Cardiac muscle cell (in vitro differentiated cells and primary cell): ENCODE measurements at regions not wholly inside any gene's neighbourhood (a gene's known extent, or its start where the extent isn't known, plus 50 kb on each side); places are given as distances from the start of the nearest gene placed in this dataset.

ENCODE experiments used
- DNase-seq, 2 donors: peaks; one replicate each; pipeline versions ENCODE4 v3.0.0 to v3.0.0-alpha.2; 2010 to 2017; ENCODE audit warnings: low read depth in 1 of 2, low spot score in 1 of 2
- H3K27ac ChIP-seq: fragments of 200-600 bp; sonication (generic); 2 replicates; pipeline ENCODE4 v1.5.1; 2016
- H3K27me3 ChIP-seq: fragments of 200-600 bp; sonication (generic); 2 replicates; pipeline ENCODE4 v1.6.0; 2016; ENCODE audit warnings: control low read depth
- H3K36me3 ChIP-seq: fragments of 200-600 bp; sonication (generic); 2 replicates; pipeline ENCODE4 v1.5.1; 2016; ENCODE audit warnings: control low read depth
- H3K4me1 ChIP-seq: fragments of 200-600 bp; sonication (generic); 2 replicates; pipeline ENCODE4 v1.8.1; 2017; ENCODE audit warnings: low read depth, mild to moderate bottlenecking, mixed run types
- H3K4me3 ChIP-seq: fragments of 200-600 bp; sonication (generic); 2 replicates; pipeline ENCODE4 v1.5.1; 2016; ENCODE audit warnings: mild to moderate bottlenecking
- H3K9me3 ChIP-seq: fragments of 200-600 bp; sonication (generic); 2 replicates; pipeline ENCODE4 v1.5.1; 2017; ENCODE audit warnings: low read depth, mild to moderate bottlenecking, control low read depth
- TF ChIP-seq, protein P1 (sequence below): IDR thresholded peaks from 2 replicates; pipeline ENCODE4 v1.5.1; 2012; ENCODE audit warnings: low read depth, mild to moderate bottlenecking, low read length

GRCh38 chr6:97461218-97461617 lies 178.2 kb upstream of the MMS22L start:
- no peak for DNase-seq
- no peaks in the 10 kb centered on the region for H3K9me3 ChIP-seq
- no peaks in the 10 kb centered on the region for H3K27me3 ChIP-seq
- H3K4me1 ChIP-seq: no peaks in the 10 kb centered on the region
- TF ChIP-seq, protein P1, sequence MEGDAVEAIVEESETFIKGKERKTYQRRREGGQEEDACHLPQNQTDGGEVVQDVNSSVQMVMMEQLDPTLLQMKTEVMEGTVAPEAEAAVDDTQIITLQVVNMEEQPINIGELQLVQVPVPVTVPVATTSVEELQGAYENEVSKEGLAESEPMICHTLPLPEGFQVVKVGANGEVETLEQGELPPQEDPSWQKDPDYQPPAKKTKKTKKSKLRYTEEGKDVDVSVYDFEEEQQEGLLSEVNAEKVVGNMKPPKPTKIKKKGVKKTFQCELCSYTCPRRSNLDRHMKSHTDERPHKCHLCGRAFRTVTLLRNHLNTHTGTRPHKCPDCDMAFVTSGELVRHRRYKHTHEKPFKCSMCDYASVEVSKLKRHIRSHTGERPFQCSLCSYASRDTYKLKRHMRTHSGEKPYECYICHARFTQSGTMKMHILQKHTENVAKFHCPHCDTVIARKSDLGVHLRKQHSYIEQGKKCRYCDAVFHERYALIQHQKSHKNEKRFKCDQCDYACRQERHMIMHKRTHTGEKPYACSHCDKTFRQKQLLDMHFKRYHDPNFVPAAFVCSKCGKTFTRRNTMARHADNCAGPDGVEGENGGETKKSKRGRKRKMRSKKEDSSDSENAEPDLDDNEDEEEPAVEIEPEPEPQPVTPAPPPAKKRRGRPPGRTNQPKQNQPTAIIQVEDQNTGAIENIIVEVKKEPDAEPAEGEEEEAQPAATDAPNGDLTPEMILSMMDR: no peak
- no peak overlapping the region for H3K4me3 ChIP-seq
- H3K27ac ChIP-seq: no peak overlapping the region
- no peaks in the 10 kb centered on the region for H3K36me3 ChIP-seq

- no peak overlapping the region for H3K27ac ChIP-seq
- no peak for DNase-seq
- TF ChIP-seq, protein P1: no peak
- no peaks in the 10 kb centered on the region for H3K36me3 ChIP-seq
- no peak overlapping the region for H3K4me3 ChIP-seq
- no peaks in the 10 kb centered on the region for H3K4me1 ChIP-seq
- H3K9me3 ChIP-seq: no peaks in the 10 kb centered on the region
- no peaks in the 10 kb centered on the region for H3K27me3 ChIP-seq
These were observed 179.0 kb upstream of the MMS22L start for GRCh38 chr6:97462031-97462430.

- no peak for DNase-seq
- Histone ChIP-seq H3K9me3 (no peaks in the 10 kb centered on the region), H3K4me3 (no peak overlapping the region), H3K36me3 (no peaks in the 10 kb centered on the region), H3K27ac (no peak overlapping the region), H3K27me3 (no peaks in the 10 kb centered on the region), H3K4me1 (no peaks in the 10 kb centered on the region)
- TF ChIP-seq, protein P1: no peak
These were observed 180.1 kb upstream of the MMS22L start for GRCh38 chr6:97462938-97463598.

DNA sequence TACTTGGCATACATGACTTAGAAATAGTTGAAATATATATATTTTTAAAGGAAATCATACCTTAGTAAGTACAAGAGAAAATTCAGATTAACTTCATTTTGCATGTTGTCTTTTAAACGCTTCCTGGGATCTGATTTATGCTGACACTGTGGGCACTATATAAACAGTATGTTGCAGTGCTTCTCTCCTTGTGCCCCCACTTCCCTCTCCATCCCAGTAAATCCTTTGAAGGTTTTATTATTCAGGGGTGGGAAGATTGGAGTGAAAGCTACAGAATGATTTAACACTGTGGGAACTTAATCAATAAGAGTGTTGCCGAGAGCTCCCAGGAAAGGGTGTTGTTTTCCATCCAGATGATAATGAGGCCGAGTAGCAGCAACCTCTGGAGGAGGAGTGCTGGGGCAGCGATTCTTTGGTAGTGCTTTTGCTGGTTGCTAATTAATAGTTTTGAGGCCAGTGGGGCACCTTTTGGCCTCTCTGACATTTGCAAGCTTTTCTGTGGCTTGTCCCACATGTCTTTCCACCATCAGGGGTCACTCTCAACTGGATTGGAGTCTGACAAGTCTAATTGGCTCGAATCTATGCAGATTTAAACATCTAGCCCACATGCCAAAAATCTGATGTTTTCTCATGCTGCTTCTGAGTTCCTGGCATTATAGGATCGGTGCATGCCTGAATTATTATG lies 183.0 kb upstream of the MMS22L start:
- H3K4me1 ChIP-seq: no peaks in the 10 kb centered on the region
- H3K36me3 ChIP-seq: no peaks in the 10 kb centered on the region
- no peaks in the 10 kb centered on the region for H3K9me3 ChIP-seq
- H3K27me3 ChIP-seq: no peaks in the 10 kb centered on the region
- no peak overlapping the region for H3K27ac ChIP-seq
- DNase-seq: peak in 1 of 2 donors; percentile 1
- H3K4me3 ChIP-seq: no peak overlapping the region
- TF ChIP-seq, protein P1: no peak

- TF ChIP-seq, protein P1: no peak
- no peaks in the 10 kb centered on the region for H3K27me3 ChIP-seq
- no peak overlapping the region for H3K27ac ChIP-seq
- no peaks in the 10 kb centered on the region for H3K9me3 ChIP-seq
- no peak for DNase-seq
- no peaks in the 10 kb centered on the region for H3K36me3 ChIP-seq
- H3K4me3 ChIP-seq: no peak overlapping the region
- H3K4me1 ChIP-seq: no peaks in the 10 kb centered on the region
These were observed 186.0 kb upstream of the MMS22L start for GRCh38 chr6:97468981-97469380.
